Endodermal cell (in vitro differentiated cells): ENCODE measurements at regions not wholly inside any gene's neighbourhood (a gene's known extent, or its start where the extent isn't known, plus 50 kb on each side); places are given as distances from the start of the nearest gene placed in this dataset.

Source experiments
- DNase-seq: peaks from one replicate; pipeline ENCODE4 v3.0.0-alpha.2; 2017
- H3K27ac ChIP-seq: 2 replicates; pipeline ENCODE4 v1.5.1; 2013; ENCODE audit warnings: mild to moderate bottlenecking, low read depth, low read length, moderate library complexity
- H3K27me3 ChIP-seq: 2 replicates; pipeline ENCODE4 v1.6.1; 2013; ENCODE audit warnings: mild to moderate bottlenecking, low read length, moderate library complexity; ENCODE audit not compliant: insufficient read depth, control insufficient read depth, poor library complexity, severe bottlenecking
- H3K36me3 ChIP-seq: 2 replicates; pipeline ENCODE4 v1.7.0; 2013; ENCODE audit warnings: mild to moderate bottlenecking, low read length, moderate library complexity; ENCODE audit not compliant: control insufficient read depth, insufficient read depth
- H3K4me1 ChIP-seq: one replicate; pipeline ENCODE4 v1.7.0; 2013; ENCODE audit warnings: low read length; ENCODE audit not compliant: control insufficient read depth, insufficient read depth
- H3K4me3 ChIP-seq: 2 replicates; pipeline ENCODE4 v1.5.1; 2013; ENCODE audit warnings: mild to moderate bottlenecking, low read length, moderate library complexity
- H3K9ac ChIP-seq: 2 replicates; pipeline ENCODE4 v1.6.1; 2013; ENCODE audit warnings: mild to moderate bottlenecking, low read length, moderate library complexity; ENCODE audit not compliant: poor library complexity, severe bottlenecking; ENCODE audit errors: extremely low read depth
- H3K9me3 ChIP-seq: 2 replicates; pipeline ENCODE4 v1.6.1; 2013; ENCODE audit warnings: mild to moderate bottlenecking, low read length, moderate library complexity; ENCODE audit not compliant: control insufficient read depth
- H3K27ac Mint-ChIP-seq: 2 replicates; pipeline ENCODE4 v1.8.0; 2020; ENCODE audit warnings: mixed read lengths
- H3K27me3 Mint-ChIP-seq: 2 replicates; pipeline ENCODE4 v1.8.0; 2021; ENCODE audit warnings: mild to moderate bottlenecking, mixed read lengths; ENCODE audit not compliant: insufficient read depth
- H3K36me3 Mint-ChIP-seq: 2 replicates; pipeline ENCODE4 v1.8.0; 2020; ENCODE audit warnings: low read depth, mixed read lengths
- H3K4me1 Mint-ChIP-seq: 2 replicates; pipeline ENCODE4 v1.8.0; 2020; ENCODE audit warnings: mixed read lengths
- H3K4me3 Mint-ChIP-seq: 2 replicates; pipeline ENCODE4 v1.8.0; 2020; ENCODE audit warnings: mild to moderate bottlenecking, moderate library complexity, mixed read lengths
- H3K9me3 Mint-ChIP-seq: 2 replicates; pipeline ENCODE4 v1.8.0; 2020; ENCODE audit warnings: mild to moderate bottlenecking, mixed read lengths
- CTCF ChIP-seq: fragments of 200-600 bp; sonication (generic); conservative IDR thresholded peaks from 2 replicates; pipeline ENCODE4 v1.5.0; 2021; ENCODE audit warnings: antibody characterized with exemption, mild to moderate bottlenecking
- WGBS, 2 experiments: methylation state at CpG; one replicate each; pipeline versions ENCODE4 v1.1.5 to v1.1.7; 2013; ENCODE audit warnings: missing lambda C conversion rate in 2 of 2, mixed read lengths in 1 of 2; ENCODE audit not compliant: insufficient coverage in 1 of 2, insufficient read length in 1 of 2; 5-methylcytosine and 5-hydroxymethylcytosine counted together

- no peaks in the 10 kb centered on the region for H3K9me3 Mint-ChIP-seq
- H3K9ac ChIP-seq: no peak overlapping the region
- H3K36me3 Mint-ChIP-seq: no peaks in the 10 kb centered on the region
- no peak overlapping the region for H3K27ac ChIP-seq
- no peaks in the 10 kb centered on the region for H3K9me3 ChIP-seq
- no peaks in the 10 kb centered on the region for H3K4me1 Mint-ChIP-seq
- no peak overlapping the region for H3K4me3 ChIP-seq
- H3K4me1 ChIP-seq: no peaks in the 10 kb centered on the region
- no peak for DNase-seq
- H3K27me3 ChIP-seq: no peaks in the 10 kb centered on the region
- H3K27me3 Mint-ChIP-seq: no peaks in the 10 kb centered on the region
- no peak overlapping the region for H3K4me3 Mint-ChIP-seq
- no peak for TF ChIP-seq CTCF
- H3K36me3 ChIP-seq: no peaks in the 10 kb centered on the region
- 88% methylated on average over 1 of the region's 1 CpG; no CpG with 5 or more reads in 1 of the 2 experiments for WGBS, 2 experiments
- H3K27ac Mint-ChIP-seq: no peak overlapping the region
Observed at GRCh38 chr9:10793306-10793705, 180.5 kb upstream of the PTPRD start.

- H3K4me1 Mint-ChIP-seq: peaks cover 19% of the 10 kb centered on the region
Observed at GRCh38 chr9:10804486-10804885, 191.7 kb upstream of the PTPRD start.

GRCh38 chr9:10806868-10807267 is 194.1 kb upstream of the PTPRD start:
- Mint-ChIP-seq H3K9me3 (no peaks in the 10 kb centered on the region), H3K4me3 (no peak overlapping the region), H3K4me1 (peaks cover 19% of the 10 kb centered on the region), H3K27me3 (no peaks in the 10 kb centered on the region), H3K27ac (no peak overlapping the region), H3K36me3 (no peaks in the 10 kb centered on the region)
- peak; percentile 59 for DNase-seq
- H3K4me1 ChIP-seq: peaks cover 3% of the 10 kb centered on the region
- no peak for TF ChIP-seq CTCF
- no peak overlapping the region for H3K4me3 ChIP-seq
- H3K9ac ChIP-seq: no peak overlapping the region
- no peaks in the 10 kb centered on the region for H3K27me3 ChIP-seq
- no peaks in the 10 kb centered on the region for H3K36me3 ChIP-seq
- H3K9me3 ChIP-seq: no peaks in the 10 kb centered on the region
- H3K27ac ChIP-seq: no peak overlapping the region
- 24 to 66% methylated on average over 2 to 3 of the region's 3 CpGs for WGBS, 2 experiments

More at GRCh38 chr9:10804486-10804885, 191.7 kb upstream of the PTPRD start:
- no peak for TF ChIP-seq CTCF
- H3K9ac ChIP-seq: no peak overlapping the region
- Mint-ChIP-seq H3K36me3 (no peaks in the 10 kb centered on the region), H3K27me3 (no peaks in the 10 kb centered on the region), H3K27ac (no peak overlapping the region), H3K9me3 (no peaks in the 10 kb centered on the region), H3K4me3 (no peak overlapping the region)
- no peak for DNase-seq
- H3K4me1 ChIP-seq: peaks cover 3% of the 10 kb centered on the region
- no peaks in the 10 kb centered on the region for H3K36me3 ChIP-seq
- WGBS, 2 experiments: 66% methylated on average over 2 of the region's 2 CpGs; no CpG with 5 or more reads in 1 of the 2 experiments
- H3K27me3 ChIP-seq: no peaks in the 10 kb centered on the region
- H3K9me3 ChIP-seq: no peaks in the 10 kb centered on the region
- no peak overlapping the region for H3K4me3 ChIP-seq
- H3K27ac ChIP-seq: no peak overlapping the region
